ENCODE measurements at regions not wholly inside any gene's neighbourhood (a gene's known extent, or its start where the extent isn't known, plus 50 kb on each side); places are given as distances from the start of the nearest gene placed in this dataset.
A peak's percentile ranks its signal among the peaks of the same experiment; 100 is the strongest.
"Not testable (repeated sequence)": the region's sequence is repeated elsewhere in the genome, so short reads cannot be mapped to it uniquely, and the experiment has no call there.

DNA sequence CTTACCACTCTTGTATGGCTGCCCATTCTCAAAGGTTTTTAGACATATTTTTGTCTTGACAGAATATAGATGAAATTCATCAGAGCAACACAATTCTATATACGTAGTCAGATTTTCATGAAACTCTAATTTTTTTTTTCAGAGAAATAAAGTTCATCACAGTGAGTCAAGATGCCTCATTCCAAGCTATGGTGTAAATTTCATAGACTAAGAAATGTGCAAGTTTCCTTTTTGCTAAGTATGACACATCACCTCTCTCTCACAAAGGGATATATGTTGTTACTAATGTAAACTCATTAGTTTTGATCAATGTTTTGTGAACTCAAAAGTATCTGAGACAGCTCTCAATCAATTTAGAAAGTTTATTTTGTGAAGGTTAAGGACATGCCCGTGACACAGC lies 60.4 kb upstream of the ATXN3L start:
- peak; percentile 78 for DNase-seq

DNA sequence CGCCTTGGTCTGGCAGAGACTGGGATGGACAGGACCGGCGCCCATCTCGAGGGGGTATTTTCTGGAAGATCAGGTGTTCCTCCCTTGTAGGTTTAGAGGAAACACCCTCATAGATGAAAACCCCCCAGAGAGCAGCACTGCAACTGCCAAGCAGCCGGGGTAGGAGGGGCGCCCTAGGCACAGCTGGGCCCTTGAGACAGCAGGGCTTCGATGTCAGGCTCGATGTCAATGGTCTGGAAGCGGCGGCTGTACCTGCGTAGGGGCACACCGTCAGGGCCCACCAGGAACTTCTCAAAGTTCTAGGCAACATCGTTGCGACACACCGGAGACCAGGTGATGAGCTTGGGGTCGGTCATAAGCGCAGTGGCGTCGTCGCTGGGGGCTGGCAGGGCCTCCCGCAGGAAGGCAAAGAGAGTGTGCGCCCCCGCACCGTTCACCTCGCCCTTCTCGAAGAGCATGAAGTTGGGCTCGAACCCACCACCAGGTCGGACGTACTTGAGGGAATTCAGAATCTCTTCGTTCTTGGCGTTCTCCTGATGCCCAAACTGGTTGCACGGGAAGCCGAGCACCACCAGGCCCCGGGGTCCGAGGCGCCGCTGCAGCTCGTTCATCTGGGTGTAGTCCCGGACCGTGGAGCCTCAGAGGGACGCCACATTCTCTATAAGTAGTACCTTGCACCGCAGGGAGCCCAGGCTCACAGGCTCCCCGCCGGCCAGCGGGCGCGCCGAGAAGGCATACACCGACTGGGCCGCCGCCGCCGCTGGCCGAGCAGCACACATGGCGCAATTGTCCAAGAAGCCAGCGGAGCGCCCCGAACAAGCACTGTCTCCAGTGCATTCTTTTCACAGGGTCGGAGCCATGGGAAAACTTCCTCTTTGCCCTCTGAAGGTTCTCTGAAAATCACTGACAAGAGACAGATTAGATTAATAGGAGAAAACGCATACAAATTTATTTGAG lies 59.0 kb upstream of the ATXN3L start:
- DNase-seq, result not testable (repeated sequence)

GRCh38 chrX:13377550-13377934 lies 57.7 kb upstream of the ATXN3L start:
- DNase-seq, result peak; percentile 95

GRCh38 chrX:13376857-13377549 lies 57.1 kb upstream of the ATXN3L start:
- DNase-seq, result peak; percentile 97

DNA sequence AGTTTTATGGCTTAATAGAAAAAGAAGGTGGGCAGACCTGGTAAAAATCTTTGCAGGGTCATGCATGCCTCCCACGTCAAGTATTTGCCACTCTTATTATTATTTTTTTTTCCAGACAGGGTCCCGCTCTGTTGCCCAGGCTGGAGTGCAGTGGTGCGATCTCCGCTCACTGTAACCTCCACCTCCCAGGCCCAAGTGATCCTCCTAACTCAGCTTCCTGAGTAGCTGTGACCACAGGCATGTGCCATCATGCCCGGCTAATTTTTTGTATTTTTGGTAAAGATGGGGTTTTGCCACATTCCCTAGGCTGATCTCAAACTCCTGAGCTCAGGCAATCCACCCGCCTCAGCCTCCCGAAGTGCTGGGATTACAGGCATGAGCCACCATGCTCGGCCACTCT lies 55.7 kb upstream of the ATXN3L start:
- DNase-seq, result not testable (repeated sequence)

GRCh38 chrX:13374364-13374763 lies 54.5 kb upstream of the ATXN3L start:
- no peak for DNase-seq

DNA sequence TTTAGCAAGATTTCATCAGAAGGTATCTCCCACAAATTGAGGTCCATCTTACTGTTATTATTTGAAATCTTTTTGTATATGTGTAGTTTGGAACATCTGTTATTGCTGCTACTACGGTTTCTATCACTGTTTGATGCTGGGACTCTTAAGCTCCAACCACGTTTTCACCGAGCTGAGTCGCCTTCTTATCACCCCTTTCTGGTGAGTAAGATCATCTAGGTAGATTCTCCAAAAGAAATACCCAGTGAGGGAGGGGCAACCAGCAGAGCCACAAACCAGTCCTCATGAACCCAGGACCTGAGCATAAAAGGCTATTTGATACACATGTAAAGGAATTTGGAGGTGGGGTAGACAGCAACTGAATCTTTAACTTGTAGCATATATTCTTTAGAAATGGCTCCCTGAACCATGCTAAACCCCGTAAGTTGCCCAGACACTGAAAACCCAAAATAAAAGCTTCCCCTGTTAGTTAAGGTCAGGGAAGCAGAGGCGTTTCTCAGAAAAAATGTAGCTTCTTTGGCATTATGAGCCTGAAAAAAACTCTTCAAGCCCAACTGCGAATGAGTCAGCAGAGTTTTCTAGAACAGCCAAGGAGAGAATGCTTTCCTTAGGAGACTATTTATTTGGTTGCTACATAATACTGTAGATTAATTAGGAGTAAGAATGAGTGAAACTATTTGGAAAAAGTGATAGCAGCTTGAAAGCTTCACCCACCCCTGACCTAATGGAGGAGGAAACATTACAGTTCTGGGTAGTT lies 53.8 kb upstream of the ATXN3L start:
- DNase-seq, result peak; percentile 76

- no peak for DNase-seq
Observed at GRCh38 chrX:13373027-13373426, 53.2 kb upstream of the ATXN3L start.

DNA sequence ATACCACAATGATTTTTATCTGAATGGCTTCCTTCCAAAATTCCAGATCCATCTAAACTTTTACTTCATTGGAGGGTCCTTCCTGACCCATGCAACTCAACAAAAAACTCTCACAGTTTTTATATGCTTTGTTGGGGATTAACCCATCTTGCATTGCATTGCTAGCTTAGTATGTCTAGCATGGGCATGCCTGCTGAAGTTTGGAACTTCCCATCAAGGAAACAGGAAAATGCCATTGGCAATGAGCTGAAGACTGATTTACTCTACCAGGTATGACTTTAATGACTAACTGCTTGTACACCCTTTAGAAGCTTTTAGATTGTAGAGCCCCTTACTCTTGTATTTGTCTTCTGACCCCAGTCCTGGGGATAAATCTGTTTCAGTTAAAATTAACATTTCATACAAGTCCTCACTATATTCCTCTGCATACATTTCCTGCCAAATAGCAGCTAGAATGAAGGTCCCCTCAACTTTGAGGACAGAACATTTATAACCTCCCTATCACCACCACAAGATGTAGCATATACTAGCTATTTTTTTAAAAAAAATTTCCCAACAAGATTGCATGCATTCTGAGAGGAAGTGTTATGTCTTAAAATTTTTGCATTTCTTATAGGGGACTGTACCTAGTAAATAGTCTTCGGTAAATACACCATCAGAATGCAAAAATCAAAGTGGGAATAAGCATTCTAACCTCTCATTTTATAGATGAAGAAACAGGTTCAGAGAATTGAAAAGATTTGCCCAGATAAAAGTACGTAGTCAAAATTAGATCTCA lies 52.5 kb upstream of the ATXN3L start:
- no peak for DNase-seq

GRCh38 chrX:13371186-13371585 lies 51.3 kb upstream of the ATXN3L start:
- peak; percentile 54 for DNase-seq

- no peak for DNase-seq
Observed at GRCh38 chrX:13370713-13371112, 50.9 kb upstream of the ATXN3L start.
